ENCODE measurements at regions not wholly inside any gene's neighbourhood (a gene's known extent, or its start where the extent isn't known, plus 50 kb on each side); places are given as distances from the start of the nearest gene placed in this dataset.

- TF ChIP-seq, protein P1, sequence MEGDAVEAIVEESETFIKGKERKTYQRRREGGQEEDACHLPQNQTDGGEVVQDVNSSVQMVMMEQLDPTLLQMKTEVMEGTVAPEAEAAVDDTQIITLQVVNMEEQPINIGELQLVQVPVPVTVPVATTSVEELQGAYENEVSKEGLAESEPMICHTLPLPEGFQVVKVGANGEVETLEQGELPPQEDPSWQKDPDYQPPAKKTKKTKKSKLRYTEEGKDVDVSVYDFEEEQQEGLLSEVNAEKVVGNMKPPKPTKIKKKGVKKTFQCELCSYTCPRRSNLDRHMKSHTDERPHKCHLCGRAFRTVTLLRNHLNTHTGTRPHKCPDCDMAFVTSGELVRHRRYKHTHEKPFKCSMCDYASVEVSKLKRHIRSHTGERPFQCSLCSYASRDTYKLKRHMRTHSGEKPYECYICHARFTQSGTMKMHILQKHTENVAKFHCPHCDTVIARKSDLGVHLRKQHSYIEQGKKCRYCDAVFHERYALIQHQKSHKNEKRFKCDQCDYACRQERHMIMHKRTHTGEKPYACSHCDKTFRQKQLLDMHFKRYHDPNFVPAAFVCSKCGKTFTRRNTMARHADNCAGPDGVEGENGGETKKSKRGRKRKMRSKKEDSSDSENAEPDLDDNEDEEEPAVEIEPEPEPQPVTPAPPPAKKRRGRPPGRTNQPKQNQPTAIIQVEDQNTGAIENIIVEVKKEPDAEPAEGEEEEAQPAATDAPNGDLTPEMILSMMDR (IDR thresholded peaks at IDR 0.05; ENCODE audit: extremely low read depth, missing control alignments) = no peak
- DNase-seq (ENCODE audit: low spot score) = no peak
Measured at GRCh38 chr2:151197184-151198108, 64.2 kb downstream of the RBM43 start.

DNA sequence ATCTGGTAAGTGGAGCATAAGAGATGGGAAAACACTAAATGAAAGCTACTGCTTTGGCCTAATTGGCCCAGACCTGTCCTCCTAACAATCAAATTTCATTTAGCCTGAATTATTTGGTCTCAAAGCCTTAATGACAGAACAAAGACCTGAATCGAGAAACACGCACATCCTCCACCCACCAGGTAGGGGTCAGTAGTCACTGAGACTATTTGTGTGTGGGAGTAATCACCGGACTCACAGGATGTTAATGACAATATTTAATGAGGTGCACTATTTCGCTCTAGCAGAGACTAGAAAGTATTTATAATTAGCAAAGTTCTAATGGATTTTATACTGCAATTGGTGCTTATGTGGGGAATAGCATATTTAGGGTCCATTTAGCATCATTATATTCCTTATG, 68.1 kb downstream of the RBM43 start:
- TF ChIP-seq, protein P1 (IDR thresholded peaks at IDR 0.05; ENCODE audit: extremely low read depth, missing control alignments) = no peak
- no peak for DNase-seq (ENCODE audit: low spot score)

- TF ChIP-seq, protein P1 (IDR thresholded peaks at IDR 0.05; ENCODE audit: extremely low read depth, missing control alignments) = no peak
- DNase-seq (ENCODE audit: low spot score) = no peak
Measured at GRCh38 chr2:151192681-151193080, 69.0 kb downstream of the RBM43 start.

GRCh38 chr2:151191001-151191400, 70.7 kb downstream of the RBM43 start:
- no peak for DNase-seq (ENCODE audit: low spot score)
- TF ChIP-seq, protein P1 (IDR thresholded peaks at IDR 0.05; ENCODE audit: extremely low read depth, missing control alignments) = no peak

DNA sequence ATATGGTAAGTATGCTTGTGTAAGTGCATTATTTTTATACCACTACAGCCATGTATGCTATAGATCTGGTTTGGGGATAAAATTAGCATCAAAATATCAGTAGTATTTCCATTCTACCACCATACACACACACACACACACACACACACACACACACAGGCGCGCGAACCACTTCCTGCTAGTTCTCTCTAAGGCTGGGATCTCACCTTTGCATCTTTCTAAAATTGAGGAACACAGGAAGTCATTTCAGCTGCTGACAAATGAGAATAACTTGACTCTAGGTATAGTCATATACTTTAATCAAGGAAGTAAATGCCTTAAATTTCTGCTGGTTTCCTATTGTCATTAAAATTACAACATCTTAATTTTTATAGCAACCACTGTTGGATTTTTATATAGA, 72.5 kb downstream of the RBM43 start:
- TF ChIP-seq, protein P1 (IDR thresholded peaks at IDR 0.05; ENCODE audit: extremely low read depth, missing control alignments) = no peak
- no peak for DNase-seq (ENCODE audit: low spot score)

DNA sequence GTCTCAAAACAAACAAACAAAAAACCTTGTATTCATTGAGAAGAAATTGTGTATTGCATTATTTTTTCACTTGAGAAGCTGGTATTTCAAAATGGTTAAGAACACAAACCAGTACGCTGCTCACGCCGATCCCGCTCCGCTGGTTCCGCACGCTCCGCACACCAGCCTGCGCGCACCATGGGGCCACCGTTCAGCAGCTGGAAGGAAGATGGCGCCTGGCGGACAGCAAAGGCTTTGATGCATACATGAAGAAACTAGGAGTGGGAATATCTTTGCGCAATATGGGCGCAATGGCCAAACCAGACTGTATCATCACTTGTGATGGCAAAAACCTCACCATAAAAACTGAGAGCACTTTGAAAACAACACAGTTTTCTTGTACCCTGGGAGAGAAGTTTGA, 75.7 kb downstream of the RBM43 start:
- TF ChIP-seq, protein P1 (IDR thresholded peaks at IDR 0.05; ENCODE audit: extremely low read depth, missing control alignments) = no peak
- no peak for DNase-seq (ENCODE audit: low spot score)

DNA sequence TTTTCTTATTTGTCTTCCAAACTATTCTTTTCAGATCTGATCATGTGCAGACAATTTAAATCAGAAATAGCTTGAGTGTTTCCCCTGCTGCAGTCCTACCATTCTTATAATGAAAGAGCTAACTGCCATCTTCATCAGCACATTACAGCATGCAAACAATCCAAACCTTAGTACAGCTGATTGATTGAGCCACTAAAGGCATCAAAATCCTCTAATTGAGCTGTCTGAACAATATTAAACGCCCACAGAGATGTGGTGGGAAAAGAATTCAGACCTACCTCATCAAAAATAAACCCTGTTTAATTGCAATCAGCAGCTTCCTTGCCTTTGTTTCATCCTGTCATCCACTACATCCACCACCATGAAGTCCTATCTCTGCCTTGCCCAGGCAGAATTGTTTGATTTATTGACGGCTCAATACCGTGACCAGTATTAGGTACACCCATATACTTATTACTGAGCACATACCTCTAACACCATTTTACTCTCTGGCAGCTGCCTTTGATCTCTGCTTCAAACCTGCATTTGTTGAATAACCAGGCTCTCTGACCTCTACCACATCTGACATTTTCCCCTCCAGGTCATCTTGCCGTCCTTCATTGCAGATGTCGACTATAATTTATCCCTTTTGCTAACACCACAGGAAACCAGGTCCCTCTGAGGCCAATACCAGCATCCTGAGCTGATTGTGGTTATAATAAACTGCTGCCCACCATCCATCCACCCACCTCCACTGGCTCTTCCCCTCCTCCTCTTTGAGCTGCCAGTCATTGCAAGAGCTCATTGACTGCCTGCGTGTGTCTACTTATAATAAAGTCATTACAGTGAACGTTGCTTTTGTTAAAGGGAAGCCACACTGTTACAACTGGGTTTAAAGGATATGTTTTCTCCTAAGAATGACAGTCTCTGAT, 78.5 kb downstream of the RBM43 start:
- DNase-seq (ENCODE audit: low spot score) = no peak
- TF ChIP-seq, protein P1 (IDR thresholded peaks at IDR 0.05; ENCODE audit: extremely low read depth, missing control alignments) = no peak
